Embryonic facial prominence (tissue), 1 donor: ENCODE measurements at regions not wholly inside any gene's neighbourhood (a gene's known extent, or its start where the extent isn't known, plus 50 kb on each side); places are given as distances from the start of the nearest gene placed in this dataset.
"Not testable (repeated sequence)": the region's sequence is repeated elsewhere in the genome, so short reads cannot be mapped to it uniquely, and the experiment has no call there.

Experiments
- DNase-seq: peaks from one replicate; pipeline ENCODE4 v3.0.0-alpha.2; 2016; ENCODE audit errors: extremely low spot score

DNA sequence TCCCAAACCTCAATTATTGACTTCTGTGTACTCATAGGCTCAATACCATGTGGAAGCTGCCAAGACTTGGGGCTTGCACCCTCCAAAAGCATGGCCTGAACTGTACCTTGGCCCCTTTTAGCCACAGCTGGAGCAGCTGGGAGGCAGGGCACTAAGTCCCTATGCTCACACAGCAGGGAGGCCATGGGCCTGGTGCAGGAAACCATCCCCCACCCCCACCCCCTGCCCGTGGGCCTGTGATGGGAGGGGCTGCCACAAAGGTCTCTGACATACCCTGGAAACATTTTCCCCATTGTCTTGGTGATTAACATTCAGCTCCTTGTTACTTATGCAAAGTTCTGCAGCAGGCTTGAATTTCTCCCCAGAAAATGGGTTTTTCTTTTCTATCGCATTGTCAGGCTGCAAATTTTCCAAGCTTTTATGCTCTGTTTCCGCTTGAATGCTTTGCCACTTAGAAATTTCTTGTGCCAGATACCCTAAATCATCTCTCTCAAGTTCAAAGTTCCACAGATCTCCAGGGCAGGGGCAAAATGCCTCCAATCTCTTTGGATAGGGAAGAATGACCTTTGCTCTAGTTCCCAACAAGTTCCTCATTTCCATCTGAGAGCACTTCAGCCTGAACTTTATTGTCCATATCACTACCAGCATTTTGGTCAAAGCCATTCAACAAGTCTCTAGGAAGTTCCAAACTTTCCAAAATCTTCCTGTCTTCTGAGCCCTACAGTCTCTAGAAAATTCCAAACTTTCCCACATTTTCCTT, 141.8 kb downstream of the AHR start:
- DNase-seq: not testable (repeated sequence)

DNA sequence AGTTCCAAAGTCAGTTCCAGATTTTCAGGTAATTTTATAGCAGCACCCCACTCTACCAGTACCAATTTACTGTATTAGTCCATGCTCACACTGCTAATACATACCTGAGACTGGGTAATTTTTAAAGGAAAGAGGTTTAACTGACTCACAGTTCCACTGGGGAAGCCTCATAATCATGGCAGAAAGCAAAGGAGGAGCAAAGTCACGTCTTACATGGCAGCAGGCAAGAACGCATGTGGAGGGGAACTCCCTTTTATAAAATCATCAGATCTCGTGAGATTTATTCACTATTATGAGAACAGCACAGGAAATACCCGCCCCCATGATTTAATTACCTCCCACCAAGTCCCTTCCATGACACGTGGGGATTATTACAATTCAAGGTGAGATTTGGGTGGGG, 142.4 kb downstream of the AHR start:
- no peak for DNase-seq

DNA sequence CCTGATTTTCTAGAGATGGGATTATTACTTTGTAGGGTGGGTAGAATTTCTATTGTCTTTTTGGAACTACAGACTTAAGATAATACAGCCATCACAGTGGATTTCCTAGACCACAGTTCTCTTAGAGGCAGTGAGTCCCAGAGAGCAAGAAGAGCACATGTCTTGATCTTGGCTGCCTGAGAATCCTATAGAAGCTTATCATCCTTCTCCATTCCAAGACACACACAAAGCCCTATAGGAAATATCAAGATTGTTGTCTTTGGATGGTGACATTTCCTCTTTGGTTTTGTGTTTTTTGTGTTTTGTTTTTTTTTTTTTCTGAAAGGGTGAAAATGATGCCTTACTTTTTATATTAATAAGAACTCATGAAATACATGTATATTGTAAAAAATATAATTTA, 143.1 kb downstream of the AHR start:
- no peak for DNase-seq

DNA sequence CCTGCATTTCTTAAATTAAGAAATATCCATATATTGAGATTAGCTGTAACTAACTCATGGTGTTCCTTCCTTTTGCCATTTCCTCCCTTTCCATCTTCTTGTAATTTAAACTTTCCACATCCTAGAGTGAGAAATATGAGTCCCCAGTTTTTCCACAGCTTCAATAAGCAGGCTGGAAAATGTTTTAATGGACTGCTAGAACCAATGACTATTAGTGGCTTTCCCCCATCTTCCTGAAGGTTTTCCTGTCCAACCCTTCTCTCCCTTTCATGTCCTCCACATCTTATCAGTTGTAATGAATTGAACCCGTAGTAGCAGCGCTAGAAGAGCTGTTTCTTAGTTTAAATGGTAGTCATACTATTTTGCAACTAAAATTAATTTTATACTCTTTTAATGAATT, 145.7 kb downstream of the AHR start:
- no peak for DNase-seq

DNA sequence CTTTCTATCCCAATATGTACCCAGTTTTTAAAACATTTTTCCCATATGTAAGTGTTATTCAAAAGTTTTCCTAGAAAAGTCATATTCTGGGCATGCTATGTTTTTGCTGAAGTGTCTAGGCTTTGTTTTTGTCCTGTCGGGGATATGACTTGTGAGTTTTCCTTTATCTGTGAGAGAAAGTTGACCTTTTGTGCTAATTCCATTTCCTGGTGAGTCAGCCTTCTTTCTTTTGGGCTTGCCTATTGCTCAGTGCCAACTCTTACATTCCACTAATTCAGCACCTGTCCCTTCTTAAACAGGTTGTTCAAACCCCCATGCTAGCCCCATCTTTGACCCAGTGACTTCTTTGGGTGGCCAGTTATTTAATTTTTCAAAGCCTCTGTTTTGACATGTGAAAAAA, 146.2 kb downstream of the AHR start:
- DNase-seq: no peak

- DNase-seq: no peak
These were observed 147.9 kb downstream of the AHR start for GRCh38 chr7:17446340-17446739.

DNA sequence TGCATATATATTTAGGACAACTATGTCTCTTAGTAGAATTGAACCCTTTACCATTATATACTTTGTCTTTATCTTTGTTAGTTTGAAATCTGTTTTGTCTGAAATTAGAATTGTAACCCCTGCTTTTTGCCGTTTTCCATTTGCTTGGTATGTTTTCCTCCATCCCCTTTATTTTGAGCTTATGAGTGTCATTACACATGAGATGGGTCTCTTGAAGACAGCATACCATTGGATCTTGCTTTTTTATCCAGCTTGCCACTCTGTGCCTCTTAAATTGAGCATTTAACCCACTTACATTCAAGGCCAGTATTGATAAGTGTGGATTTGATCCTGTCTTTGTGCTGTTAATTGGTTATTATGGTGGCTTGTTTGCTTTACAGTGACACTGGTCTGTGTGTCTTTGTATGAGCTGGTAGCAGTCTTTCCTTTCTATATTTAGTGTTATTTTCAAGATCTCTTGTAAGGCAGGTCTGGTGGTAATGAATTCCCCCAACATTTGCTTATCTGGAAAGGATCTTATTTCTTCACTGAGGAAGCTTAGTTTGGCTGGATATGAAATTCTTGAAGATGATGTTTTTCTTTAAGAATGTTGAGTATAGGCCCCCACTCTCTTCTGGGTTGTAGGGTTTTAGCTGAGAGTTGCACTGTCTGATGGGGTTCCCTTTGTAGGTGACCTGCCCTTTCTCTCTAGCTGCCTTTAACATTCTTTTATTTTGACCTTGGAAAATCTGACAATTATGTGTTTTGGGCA, 149.5 kb downstream of the AHR start:
- no peak for DNase-seq

DNA sequence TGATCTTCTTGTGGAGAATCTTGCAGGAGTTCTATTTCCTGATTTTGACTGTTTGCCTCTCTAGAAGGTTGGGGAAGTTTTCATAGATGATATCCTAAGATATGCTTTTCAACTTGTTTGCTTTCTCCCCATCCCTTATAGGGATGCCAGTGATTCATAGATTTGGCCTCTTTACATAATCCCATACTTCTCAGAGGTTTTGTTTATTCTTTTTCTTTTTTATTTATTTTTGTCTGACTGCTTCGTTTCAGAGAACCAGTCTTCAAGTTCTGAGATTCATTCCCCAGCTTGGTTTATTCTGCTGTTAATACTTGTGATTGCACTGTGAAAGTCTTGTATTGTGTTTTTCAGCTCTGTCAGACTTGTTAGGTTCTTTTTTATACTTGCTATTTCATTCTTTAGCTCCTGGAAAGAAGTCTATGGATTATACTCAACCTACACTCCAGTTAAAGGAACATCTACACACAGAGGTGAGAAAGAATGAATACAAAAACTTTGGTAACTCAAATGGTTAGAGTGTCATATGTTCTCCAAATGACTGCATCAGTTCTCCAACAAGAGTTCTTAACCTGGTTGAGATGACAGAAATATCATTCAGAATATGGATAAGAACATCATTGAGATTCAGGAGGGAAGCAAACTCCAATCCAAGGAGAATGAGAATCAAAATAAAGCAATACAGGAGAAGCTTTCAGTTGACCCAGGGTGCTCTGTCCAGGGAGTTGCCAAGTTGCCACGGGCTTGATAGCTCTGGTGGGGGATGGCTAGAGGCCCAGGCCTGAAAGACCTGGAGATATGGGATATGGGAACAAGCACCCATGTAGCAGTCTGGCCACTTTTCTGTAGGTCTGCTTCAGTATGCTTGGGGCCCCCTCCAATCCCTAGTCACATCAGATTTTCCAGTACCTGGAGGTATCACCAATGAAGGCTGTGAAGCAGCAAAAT, 150.3 kb downstream of the AHR start:
- DNase-seq: no peak

DNA sequence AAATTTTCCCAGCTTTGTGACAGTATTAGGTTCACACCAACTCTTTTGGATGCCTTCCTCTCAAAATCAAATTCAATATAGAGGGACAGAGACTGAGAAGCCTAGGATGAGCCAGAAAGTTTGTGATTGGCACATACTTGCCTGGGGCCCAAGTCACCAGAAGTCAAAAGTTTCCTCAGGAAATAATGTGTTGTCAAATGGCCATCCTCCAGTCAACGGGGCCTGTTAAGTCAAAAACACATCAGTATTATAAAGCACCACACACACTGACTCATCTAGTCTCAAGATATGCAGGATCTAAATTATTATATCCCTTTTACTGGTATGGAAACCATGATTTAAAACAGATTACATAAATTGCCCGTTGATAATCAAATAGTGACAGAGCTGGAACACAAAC, 158.1 kb downstream of the AHR start:
- DNase-seq: no peak

DNA sequence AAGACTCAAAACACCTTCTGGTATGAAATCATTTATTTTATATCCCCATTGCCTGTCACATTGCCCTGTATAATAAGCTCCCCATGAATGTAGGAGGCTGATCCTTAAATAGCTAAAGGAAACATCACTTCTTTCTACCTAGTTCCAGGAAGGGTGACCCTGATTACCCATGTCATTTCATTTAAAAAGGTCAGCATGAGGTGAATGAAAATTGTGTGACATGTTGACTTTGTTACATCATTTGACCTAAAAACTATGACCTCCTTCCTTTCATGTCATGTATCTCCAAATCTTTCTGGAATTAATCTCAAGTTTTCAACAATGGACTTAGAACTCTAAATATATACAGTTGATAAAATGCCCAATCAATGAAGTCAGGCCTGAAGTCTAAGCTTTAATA, 161.5 kb downstream of the AHR start:
- no peak for DNase-seq

DNA sequence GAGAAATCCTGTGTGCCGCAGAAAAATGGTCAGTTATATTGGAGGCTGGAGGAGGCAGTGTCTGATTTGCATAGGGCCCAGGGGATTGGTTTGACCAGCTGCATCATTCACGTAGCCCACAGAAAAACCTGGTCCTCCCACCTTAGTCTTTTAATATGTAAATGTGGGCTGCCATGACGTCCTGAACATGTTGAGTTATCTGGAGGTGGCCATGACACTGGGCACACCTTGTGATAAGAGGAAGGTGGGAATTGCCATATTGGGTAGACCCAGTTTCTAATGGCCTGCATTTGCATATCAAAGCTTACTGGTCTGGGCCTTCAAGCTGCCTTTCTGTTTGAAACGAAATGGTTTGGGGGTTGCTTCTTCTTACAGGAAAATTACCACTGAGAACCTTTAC, 162.2 kb downstream of the AHR start:
- no peak for DNase-seq

DNA sequence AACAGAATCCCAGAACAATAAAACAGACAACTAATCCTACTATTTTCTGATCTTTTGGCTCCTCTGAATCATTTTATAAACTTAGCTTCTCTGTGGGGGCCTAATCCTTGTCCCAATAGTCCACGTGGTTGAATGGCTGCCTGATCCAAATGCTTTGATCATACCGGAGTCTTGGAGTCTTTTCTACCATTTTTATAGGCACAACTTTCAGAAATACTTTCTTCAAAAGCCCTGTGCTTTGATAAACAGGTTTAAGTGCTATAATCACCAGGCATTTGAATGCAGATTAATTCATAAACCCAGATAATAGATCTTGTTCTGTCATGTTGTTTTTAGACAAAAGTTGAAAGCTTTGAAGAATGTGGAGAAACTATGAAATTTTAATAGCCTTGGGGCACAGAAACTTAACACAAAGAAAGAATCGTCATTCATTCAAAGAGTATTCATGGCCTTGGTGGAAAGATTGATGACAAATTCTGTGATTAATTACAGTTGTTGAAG, 163.7 kb downstream of the AHR start:
- DNase-seq: no peak

DNA sequence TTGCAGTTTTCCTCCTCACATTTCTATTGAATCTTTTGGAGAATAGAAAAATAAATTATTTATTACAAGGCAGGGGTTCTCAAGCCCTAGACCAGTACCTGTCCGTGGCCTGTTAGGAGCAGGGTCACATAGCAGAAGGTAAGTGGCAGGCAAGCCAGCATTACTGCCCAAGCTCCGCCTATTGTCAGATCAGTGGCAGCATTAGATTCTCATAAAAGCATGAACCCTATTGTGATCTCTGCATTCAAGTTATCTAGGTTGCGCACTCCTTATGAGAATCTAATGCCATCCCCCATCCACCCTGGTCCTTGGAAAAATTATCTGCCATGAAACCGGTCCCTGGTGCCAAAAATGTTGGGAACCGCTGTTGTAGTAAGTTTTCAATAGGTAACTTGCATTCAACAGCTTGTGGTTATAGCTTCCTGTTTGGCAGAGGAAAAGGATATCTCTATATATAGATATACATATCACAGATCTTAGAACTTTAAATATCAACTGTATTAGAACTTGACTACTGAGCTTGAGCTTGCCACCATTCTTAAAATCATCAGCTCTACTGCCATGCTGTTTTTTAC, 165.1 kb downstream of the AHR start:
- no peak for DNase-seq

DNA sequence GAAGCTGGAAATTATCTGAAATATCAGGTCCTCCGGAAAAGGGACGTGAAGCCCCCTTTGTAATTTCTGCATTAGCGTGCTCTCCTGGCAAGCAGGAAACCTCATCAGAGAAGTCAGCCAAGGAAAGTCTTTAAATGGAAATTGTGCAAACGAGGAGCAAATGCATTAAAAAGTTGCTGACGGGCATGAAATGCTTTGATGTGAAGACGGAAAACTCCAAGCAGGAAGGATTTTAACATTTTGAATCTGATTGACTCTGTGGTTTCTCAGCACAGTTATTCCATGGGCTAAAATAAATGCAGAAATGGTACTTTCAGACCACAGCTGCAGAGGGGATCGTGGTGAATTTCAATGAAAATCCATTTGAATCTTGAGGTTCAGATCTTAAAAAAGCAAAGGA, 167.8 kb downstream of the AHR start:
- DNase-seq: no peak

- no peak for DNase-seq
These were observed 169.0 kb downstream of the AHR start for GRCh38 chr7:17467386-17467945.

- DNase-seq: no peak
These were observed 172.9 kb downstream of the AHR start for GRCh38 chr7:17471325-17471724.

DNA sequence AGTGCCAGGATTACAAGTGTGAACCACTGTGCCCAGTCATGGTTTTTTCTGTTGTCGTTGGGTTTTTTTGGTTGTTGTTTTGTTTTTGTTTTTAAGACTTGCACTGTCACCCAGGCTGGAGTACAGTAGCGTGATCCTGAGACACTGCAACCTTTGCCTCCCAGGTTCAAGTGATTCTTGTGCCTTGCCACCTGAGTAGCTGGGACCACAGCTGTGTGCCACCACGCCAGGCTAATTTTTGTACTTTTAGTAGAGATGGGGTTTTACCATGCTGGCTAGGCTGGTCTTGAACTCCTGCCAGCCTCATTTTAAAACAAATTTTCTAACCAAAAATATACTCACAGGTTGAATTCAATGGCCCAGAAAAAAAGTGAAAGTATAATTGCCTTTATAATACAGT, 174.1 kb downstream of the AHR start:
- DNase-seq: no peak

DNA sequence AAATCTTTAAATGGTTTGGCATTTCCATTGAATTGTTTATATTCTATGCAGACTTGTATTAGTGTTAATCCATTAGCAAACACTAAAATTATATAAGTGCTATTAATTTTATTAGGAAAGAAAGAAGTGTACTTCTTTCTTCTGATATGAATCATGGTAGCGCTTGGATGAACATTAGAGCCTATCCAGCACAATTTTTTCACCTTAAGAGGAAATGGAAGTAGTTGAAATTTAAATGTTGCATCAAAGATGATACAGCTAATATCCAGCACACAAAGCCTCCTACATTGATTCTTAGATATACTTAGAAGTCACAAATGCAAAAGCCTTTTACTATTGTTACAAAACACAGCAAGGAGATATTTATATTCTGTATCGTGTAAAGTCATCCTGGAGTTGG, 174.5 kb downstream of the AHR start:
- DNase-seq: no peak

DNA sequence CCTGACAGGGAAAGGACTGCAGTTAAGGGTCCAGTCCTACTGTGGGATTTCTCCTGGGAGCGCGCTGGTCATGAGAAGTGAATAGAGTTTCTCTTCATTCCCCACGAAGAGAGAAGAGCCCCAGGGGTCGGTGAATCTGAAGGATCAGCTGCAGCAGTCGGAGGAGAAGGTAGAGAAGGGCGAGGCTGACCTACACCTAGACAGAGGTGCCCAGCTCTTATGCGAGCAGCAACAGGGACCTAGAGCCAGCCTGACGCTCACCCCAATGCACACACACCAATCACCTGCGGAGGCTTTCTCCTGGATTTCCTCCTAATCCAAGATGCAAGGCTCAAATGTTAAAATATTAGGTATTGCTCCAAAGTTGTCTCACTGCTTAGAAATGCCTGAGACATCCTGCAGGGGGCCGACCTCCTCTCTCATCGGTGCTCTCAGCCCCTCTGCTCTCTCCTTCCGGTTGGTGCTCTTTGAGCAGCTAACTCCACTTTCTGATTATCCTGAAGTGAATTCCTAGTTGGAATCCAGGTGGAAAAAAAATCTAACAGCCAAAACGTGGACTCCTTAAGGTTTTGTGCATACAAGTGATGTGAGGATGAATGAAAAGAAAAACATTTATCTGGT, 176.4 kb downstream of the AHR start:
- no peak for DNase-seq

DNA sequence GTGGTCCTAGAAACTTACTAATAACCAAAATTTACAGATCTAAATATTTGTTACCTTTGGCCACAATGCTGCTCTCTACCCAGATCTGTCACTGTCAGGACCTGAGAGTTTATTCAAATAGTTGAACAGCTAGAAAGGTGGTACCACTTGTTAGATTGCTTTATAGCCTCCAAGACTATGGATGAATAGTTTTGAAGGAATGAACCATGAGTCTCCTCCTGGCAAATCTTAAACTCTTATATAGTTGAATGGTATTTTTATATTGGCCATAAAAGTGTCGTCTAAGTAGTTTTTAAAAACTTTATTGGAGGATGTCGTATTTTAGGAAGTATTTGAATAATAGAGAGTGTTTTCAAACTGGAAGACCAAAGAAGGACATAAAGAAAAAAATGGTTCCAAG, 178.7 kb downstream of the AHR start:
- no peak for DNase-seq

DNA sequence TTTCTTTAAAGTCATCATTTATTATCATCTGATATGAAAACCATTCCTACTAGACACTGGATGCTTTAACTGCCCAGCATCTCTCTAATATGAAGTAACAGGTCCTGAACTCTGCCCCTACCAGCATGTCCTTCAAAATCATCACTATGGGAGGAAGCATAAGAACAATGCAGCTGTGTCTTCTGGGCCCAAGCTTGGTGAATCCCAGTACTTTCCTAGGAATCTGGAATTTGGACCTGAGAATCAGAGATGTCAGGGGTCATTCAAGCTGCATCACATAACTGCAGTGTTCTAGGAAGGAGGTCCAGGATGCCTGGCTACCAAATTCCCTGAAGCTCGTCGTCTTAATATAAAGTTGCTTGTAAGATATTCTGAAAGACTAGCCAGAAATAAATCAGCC, 182.7 kb downstream of the AHR start:
- DNase-seq: no peak
